ENCODE measurements at regions not wholly inside any gene's neighbourhood (a gene's known extent, or its start where the extent isn't known, plus 50 kb on each side); places are given as distances from the start of the nearest gene placed in this dataset.

- TF ChIP-seq CTCF (IDR thresholded peaks at IDR 0.05) (no peak), POLR2A (IDR thresholded peaks at IDR 0.05) (no peak), POLR2AphosphoS5 (IDR thresholded peaks at IDR 0.05) (no peak), EP300 (IDR thresholded peaks at IDR 0.05; ENCODE audit: low read depth) (no peak)
These were observed 155.2 kb upstream of the PTPN1 start for GRCh38 chr20:50354721-50355589.
